A549 (cell line): ENCODE measurements at regions not wholly inside any gene's neighbourhood (a gene's known extent, or its start where the extent isn't known, plus 50 kb on each side); places are given as distances from the start of the nearest gene placed in this dataset.

Experiments used
- ATAC-seq, 2 experiments: fragments of 200-7000 bp in 1 of 2; fragments of >200 bp in 1 of 2; cut with Nextera tagmentation in 1 of 2; cut with Tn5 transposase in 1 of 2; 3 replicates each; pipeline versions ENCODE4 v1.8.0 to v1.9.1; 2018 to 2020; ENCODE audit warnings: mild to moderate bottlenecking in 1 of 2, moderate library complexity in 1 of 2
- CTCF ChIA-PET: fragments of 300-600 bp; sonication (Branson Sonifier 250); formaldehyde crosslinking; extraction: SDS; loops from one replicate; lab custom pipeline; 2021; ENCODE audit warnings: antibody characterized with exemption, inconsistent platforms; lab: Yijun Ruan, JAX
- POLR2A ChIA-PET: fragments of 350-600 bp; formaldehyde crosslinking; extraction: SDS; loops from one replicate; lab custom pipeline; 2021; ENCODE audit warnings: antibody characterized with exemption, inconsistent platforms; lab: Yijun Ruan, JAX
- DNase-seq, 2 experiments: peaks; one replicate each; pipeline versions ENCODE4 v3.0.0 to v3.0.0-alpha.2; 2011 to 2016; ENCODE audit warnings: low read depth in 1 of 2, low spot score in 1 of 2
- FAIRE-seq: peaks from 2 replicates; lab custom pipeline; 2011; peaks lifted over from hg19 to GRCh38; lab: Jason Lieb, UNC
- H3K27ac ChIP-seq, 2 experiments: fragments of >200 bp; sonication (Bioruptor Twin); formaldehyde crosslinking; 3 replicates each; pipeline ENCODE4 v1.5.1; 2016 to 2017
- H3K4me1 ChIP-seq: fragments of >200 bp; sonication (Bioruptor Twin); formaldehyde crosslinking; 3 replicates; pipeline ENCODE4 v1.6.1; 2016
- H3K4me2 ChIP-seq: fragments of >200 bp; sonication (Bioruptor Twin); formaldehyde crosslinking; 3 replicates; pipeline ENCODE4 v1.6.1; 2016
- H3K4me3 ChIP-seq: fragments of >200 bp; sonication (Bioruptor Twin); formaldehyde crosslinking; 3 replicates; pipeline ENCODE4 v1.5.1; 2016
- H3K9me3 ChIP-seq: fragments of >200 bp; sonication (Bioruptor Twin); formaldehyde crosslinking; 3 replicates; pipeline ENCODE4 v1.6.1; 2016
- CBX8 ChIP-seq: fragments of 200-600 bp; sonication (generic); IDR thresholded peaks from 2 replicates; pipeline ENCODE4 v1.6.1; 2016
- CHD4 ChIP-seq: fragments of 200-600 bp; sonication (generic); IDR thresholded peaks from 2 replicates; pipeline ENCODE4 v1.6.1; 2016; ENCODE audit warnings: antibody characterized with exemption, mild to moderate bottlenecking, borderline replicate concordance
- EP300 ChIP-seq, 2 experiments: fragments of >200 bp; sonication (Bioruptor Twin); formaldehyde crosslinking; IDR thresholded peaks; 2 replicates in 1 of 2; 3 replicates in 1 of 2; pipeline ENCODE4 v1.6.1; 2016 to 2017
- ESRRA ChIP-seq: fragments of 150-350 bp; IDR thresholded peaks from 2 replicates; pipeline ENCODE4 v1.6.1; 2014; ENCODE audit warnings: mild to moderate bottlenecking, low read length, borderline replicate concordance
- FOSB ChIP-seq: fragments of 250-450 bp; sonication (Bioruptor Pico); IDR thresholded peaks from 2 replicates; pipeline ENCODE4 v1.5.0; 2020; ENCODE audit warnings: mild to moderate bottlenecking, moderate library complexity
- FOSL2 ChIP-seq, 2 experiments: fragments of 450-650 bp in 1 of 2; fragments of >200 bp in 1 of 2; sonication (Bioruptor Twin) in 1 of 2; formaldehyde crosslinking; IDR thresholded peaks; 2 replicates each; pipeline versions ENCODE4 v1.5.0 to v1.6.1; 2016 to 2020; ENCODE audit warnings: mild to moderate bottlenecking in 1 of 2, moderate library complexity in 1 of 2
- FOXS1 ChIP-seq: fragments of 250-450 bp; sonication (Bioruptor Pico); IDR thresholded peaks from 2 replicates; pipeline ENCODE4 v1.5.0; 2020; ENCODE audit warnings: mild to moderate bottlenecking, moderate library complexity
- HDAC2 ChIP-seq: fragments of 200-600 bp; sonication (generic); IDR thresholded peaks from 2 replicates; pipeline ENCODE4 v1.6.1; 2016
- HEYL ChIP-seq: fragments of 250-450 bp; sonication (Bioruptor Pico); IDR thresholded peaks from 2 replicates; pipeline ENCODE4 v1.8.0; 2021; ENCODE audit warnings: mild to moderate bottlenecking, moderate library complexity
- HMGXB4 ChIP-seq: fragments of 250-450 bp; sonication (Bioruptor Pico); IDR thresholded peaks from 2 replicates; pipeline ENCODE4 v1.5.0; 2021; ENCODE audit warnings: mild to moderate bottlenecking, moderate library complexity, borderline replicate concordance
- HOXA7 ChIP-seq: fragments of 250-450 bp; sonication (Bioruptor Pico); IDR thresholded peaks from 2 replicates; pipeline ENCODE4 v1.5.0; 2020; ENCODE audit warnings: mild to moderate bottlenecking, moderate library complexity
- HOXB5 ChIP-seq: fragments of 250-450 bp; sonication (Bioruptor Pico); IDR thresholded peaks from 2 replicates; pipeline ENCODE4 v1.5.0; 2020; ENCODE audit warnings: mild to moderate bottlenecking, moderate library complexity
- KDM1A ChIP-seq: fragments of 200-600 bp; sonication (generic); IDR thresholded peaks from 2 replicates; pipeline ENCODE4 v1.6.1; 2016; ENCODE audit warnings: low read depth, mild to moderate bottlenecking
- MAX ChIP-seq: IDR thresholded peaks from 2 replicates; pipeline ENCODE4 v1.6.1; 2012
- MYC ChIP-seq: IDR thresholded peaks from 2 replicates; pipeline ENCODE4 v1.6.1; 2012; ENCODE audit warnings: mild to moderate bottlenecking, inconsistent platforms, low read length, improper control_type of control experiment, borderline replicate concordance
- NFE2L2 ChIP-seq: fragments of 150-350 bp; conservative IDR thresholded peaks from 2 replicates; pipeline ENCODE4 v1.6.1; 2014; ENCODE audit warnings: low read length
- NPAS2 ChIP-seq: fragments of 250-450 bp; sonication (Bioruptor Pico); IDR thresholded peaks from 2 replicates; pipeline ENCODE4 v1.8.0; 2022; ENCODE audit warnings: mild to moderate bottlenecking, moderate library complexity, borderline replicate concordance
- POLR2A ChIP-seq: IDR thresholded peaks from 2 replicates; pipeline ENCODE4 v1.6.1; 2012; ENCODE audit warnings: mild to moderate bottlenecking, low read length
- POLR2AphosphoS2 ChIP-seq: conservative IDR thresholded peaks from 2 replicates; pipeline ENCODE4 v1.6.1; 2012; ENCODE audit warnings: low read length, improper control_type of control experiment, inconsistent platforms
- RAD21 ChIP-seq, 2 experiments: fragments of >200 bp in 1 of 2; sonication (Bioruptor Twin) in 1 of 2; formaldehyde crosslinking in 1 of 2; IDR thresholded peaks in 1 of 2; conservative IDR thresholded peaks in 1 of 2; 2 replicates in 1 of 2; 3 replicates in 1 of 2; pipeline ENCODE4 v1.6.1; 2012 to 2018; ENCODE audit warnings: inconsistent platforms in 1 of 2
- RARB ChIP-seq: fragments of 250-450 bp; sonication (Bioruptor Pico); IDR thresholded peaks from 2 replicates; pipeline ENCODE4 v1.8.0; 2021; ENCODE audit warnings: mild to moderate bottlenecking, moderate library complexity
- RCOR1 ChIP-seq: fragments of 150-350 bp; IDR thresholded peaks from 2 replicates; pipeline ENCODE4 v1.6.1; 2014; ENCODE audit warnings: antibody characterized with exemption, low read length, low read depth
- TP53 ChIP-seq: fragments of 250-450 bp; sonication (Bioruptor Pico); IDR thresholded peaks from 2 replicates; pipeline ENCODE4 v1.5.0; 2021; ENCODE audit warnings: mild to moderate bottlenecking, moderate library complexity
- ZC3H11A ChIP-seq: fragments of 450-650 bp; IDR thresholded peaks from 2 replicates; pipeline ENCODE4 v1.6.1; 2014; ENCODE audit warnings: antibody characterized with exemption, mild to moderate bottlenecking
- ZFP36 ChIP-seq: fragments of 450-650 bp; IDR thresholded peaks from 2 replicates; pipeline ENCODE4 v1.6.1; 2014; ENCODE audit warnings: borderline replicate concordance; ENCODE audit not compliant: partially characterized antibody
- ZNF302 ChIP-seq: fragments of 250-450 bp; sonication (Bioruptor Pico); IDR thresholded peaks from 2 replicates; pipeline ENCODE4 v1.9.0; 2021; ENCODE audit warnings: inconsistent platforms, mild to moderate bottlenecking, moderate library complexity
- ZSCAN20 ChIP-seq: fragments of 250-450 bp; sonication (Bioruptor Pico); IDR thresholded peaks from 2 replicates; pipeline ENCODE4 v1.8.0; 2022; ENCODE audit warnings: mild to moderate bottlenecking, moderate library complexity
- WGBS: methylation state at CpG from one replicate; pipeline ENCODE4 v1.1.6; 2017; ENCODE audit errors: missing lambda C conversion rate; 5-methylcytosine and 5-hydroxymethylcytosine counted together
- TF ChIP-seq, protein P1 (sequence below): fragments of >200 bp; sonication (Bioruptor Twin); formaldehyde crosslinking; IDR thresholded peaks from 3 replicates; pipeline ENCODE4 v1.6.1; 2016
- TF ChIP-seq, protein P2 (sequence below): IDR thresholded peaks from 2 replicates; pipeline ENCODE4 v1.6.1; 2012
- TF ChIP-seq, protein P3 (sequence below): fragments of >200 bp; sonication (Bioruptor Twin); formaldehyde crosslinking; IDR thresholded peaks from 3 replicates; pipeline ENCODE4 v1.5.1; 2016
- TF ChIP-seq, protein P4 (sequence below): IDR thresholded peaks from 2 replicates; pipeline ENCODE4 v1.6.1; 2012; ENCODE audit warnings: low read depth, borderline replicate concordance
- TF ChIP-seq, protein P5 (sequence below): fragments of 250-450 bp; sonication (Bioruptor Pico); IDR thresholded peaks from 2 replicates; pipeline ENCODE4 v1.5.0; 2020; ENCODE audit warnings: low read depth, mild to moderate bottlenecking, moderate library complexity

- ATAC-seq = no peak
- POLR2A ChIA-PET = no interaction called here
These were observed 235.6 kb upstream of the TUSC1 start for GRCh38 chr9:25913806-25914205.

DNA sequence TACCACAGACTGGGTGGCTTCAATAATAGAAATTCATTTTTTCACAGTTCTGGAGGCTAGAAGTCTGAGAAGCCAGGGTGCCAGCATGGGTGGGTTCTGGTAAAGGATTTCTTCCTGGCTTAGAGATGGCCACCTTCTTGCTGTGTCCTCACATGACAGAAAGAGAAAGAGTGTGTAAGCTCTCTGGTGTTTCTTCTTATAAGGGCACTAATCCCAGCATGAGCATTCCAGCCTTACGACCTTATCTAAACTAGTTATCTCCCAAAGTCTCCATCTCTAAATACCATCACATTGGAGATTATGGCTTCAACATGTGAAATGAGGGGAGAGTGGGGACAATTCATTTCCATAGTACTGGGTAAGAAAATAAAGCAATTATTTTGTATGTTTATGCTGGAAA lies 226.5 kb upstream of the TUSC1 start:
- no peaks in the 10 kb centered on the region for H3K9me3 ChIP-seq

More at GRCh38 chr9:25913806-25914205, 235.6 kb upstream of the TUSC1 start:
- 17% methylated on average over 4 of the region's 4 CpGs for WGBS
- no peak overlapping the region for H3K27ac ChIP-seq
- no peak overlapping the region for H3K4me3 ChIP-seq
- CTCF ChIA-PET = no interaction called here
- H3K9me3 ChIP-seq = no peaks in the 10 kb centered on the region
- no peak overlapping the region for H3K4me2 ChIP-seq
- H3K4me1 ChIP-seq = no peaks in the 10 kb centered on the region
- FAIRE-seq (peak; percentile 70), DNase-seq (no peak)
- TF ChIP-seq FOSL2 (IDR thresholded peaks at IDR 0.05) = no peak
- TF ChIP-seq FOSL2 (CRISPR knock-in tag; IDR thresholded peaks at IDR 0.05) = no peak
- TF ChIP-seq POLR2A = no peak
- TF ChIP-seq RARB (CRISPR knock-in tag) = no peak
- TF ChIP-seq, protein P1, sequence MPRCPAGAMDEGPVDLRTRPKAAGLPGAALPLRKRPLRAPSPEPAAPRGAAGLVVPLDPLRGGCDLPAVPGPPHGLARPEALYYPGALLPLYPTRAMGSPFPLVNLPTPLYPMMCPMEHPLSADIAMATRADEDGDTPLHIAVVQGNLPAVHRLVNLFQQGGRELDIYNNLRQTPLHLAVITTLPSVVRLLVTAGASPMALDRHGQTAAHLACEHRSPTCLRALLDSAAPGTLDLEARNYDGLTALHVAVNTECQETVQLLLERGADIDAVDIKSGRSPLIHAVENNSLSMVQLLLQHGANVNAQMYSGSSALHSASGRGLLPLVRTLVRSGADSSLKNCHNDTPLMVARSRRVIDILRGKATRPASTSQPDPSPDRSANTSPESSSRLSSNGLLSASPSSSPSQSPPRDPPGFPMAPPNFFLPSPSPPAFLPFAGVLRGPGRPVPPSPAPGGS = no peak

GRCh38 chr9:25891527-25891926 lies 213.3 kb upstream of the TUSC1 start:
- ATAC-seq (no peak), DNase-seq (no peak), FAIRE-seq (no peak)
- no peak overlapping the region for H3K27ac ChIP-seq
- 11% methylated on average over 3 of the region's 3 CpGs for WGBS
- no peak for TF ChIP-seq RCOR1
- TF ChIP-seq FOSB = no peak
- TF ChIP-seq, protein P2, sequence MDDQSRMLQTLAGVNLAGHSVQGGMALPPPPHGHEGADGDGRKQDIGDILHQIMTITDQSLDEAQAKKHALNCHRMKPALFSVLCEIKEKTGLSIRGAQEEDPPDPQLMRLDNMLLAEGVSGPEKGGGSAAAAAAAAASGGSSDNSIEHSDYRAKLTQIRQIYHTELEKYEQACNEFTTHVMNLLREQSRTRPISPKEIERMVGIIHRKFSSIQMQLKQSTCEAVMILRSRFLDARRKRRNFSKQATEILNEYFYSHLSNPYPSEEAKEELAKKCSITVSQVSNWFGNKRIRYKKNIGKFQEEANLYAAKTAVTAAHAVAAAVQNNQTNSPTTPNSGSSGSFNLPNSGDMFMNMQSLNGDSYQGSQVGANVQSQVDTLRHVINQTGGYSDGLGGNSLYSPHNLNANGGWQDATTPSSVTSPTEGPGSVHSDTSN = no peak
- no peak for TF ChIP-seq TP53 (CRISPR knock-in tag)
- no peak for TF ChIP-seq RAD21 (conservative IDR thresholded peaks at IDR 0.05 in 1 of 2, IDR thresholded peaks at IDR 0.05 in 1 of 2)
- no peak for TF ChIP-seq MYC
- no peak for TF ChIP-seq FOXS1
- TF ChIP-seq, protein P3, sequence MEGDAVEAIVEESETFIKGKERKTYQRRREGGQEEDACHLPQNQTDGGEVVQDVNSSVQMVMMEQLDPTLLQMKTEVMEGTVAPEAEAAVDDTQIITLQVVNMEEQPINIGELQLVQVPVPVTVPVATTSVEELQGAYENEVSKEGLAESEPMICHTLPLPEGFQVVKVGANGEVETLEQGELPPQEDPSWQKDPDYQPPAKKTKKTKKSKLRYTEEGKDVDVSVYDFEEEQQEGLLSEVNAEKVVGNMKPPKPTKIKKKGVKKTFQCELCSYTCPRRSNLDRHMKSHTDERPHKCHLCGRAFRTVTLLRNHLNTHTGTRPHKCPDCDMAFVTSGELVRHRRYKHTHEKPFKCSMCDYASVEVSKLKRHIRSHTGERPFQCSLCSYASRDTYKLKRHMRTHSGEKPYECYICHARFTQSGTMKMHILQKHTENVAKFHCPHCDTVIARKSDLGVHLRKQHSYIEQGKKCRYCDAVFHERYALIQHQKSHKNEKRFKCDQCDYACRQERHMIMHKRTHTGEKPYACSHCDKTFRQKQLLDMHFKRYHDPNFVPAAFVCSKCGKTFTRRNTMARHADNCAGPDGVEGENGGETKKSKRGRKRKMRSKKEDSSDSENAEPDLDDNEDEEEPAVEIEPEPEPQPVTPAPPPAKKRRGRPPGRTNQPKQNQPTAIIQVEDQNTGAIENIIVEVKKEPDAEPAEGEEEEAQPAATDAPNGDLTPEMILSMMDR = no peak
- no peak for TF ChIP-seq NFE2L2
- no peak for TF ChIP-seq HEYL (CRISPR knock-in tag)
- no peak for TF ChIP-seq RARB (CRISPR knock-in tag)
- TF ChIP-seq POLR2AphosphoS2 = no peak
- TF ChIP-seq HOXB5 = no peak
- no peak overlapping the region for H3K4me2 ChIP-seq
- H3K4me3 ChIP-seq = no peak overlapping the region
- ChIA-PET POLR2A (no interaction called here), CTCF (no interaction called here)
- no peaks in the 10 kb centered on the region for H3K4me1 ChIP-seq
- no peaks in the 10 kb centered on the region for H3K9me3 ChIP-seq

More for the DNA sequence above, 226.5 kb upstream of the TUSC1 start:
- DNase-seq (no peak), FAIRE-seq (no peak), ATAC-seq (no peak)
- TF ChIP-seq KDM1A (no peak), ESRRA (no peak), HDAC2 (no peak), EP300 (IDR thresholded peaks at IDR 0.05) (no peak), ZC3H11A (no peak), NFE2L2 (no peak), ZSCAN20 (CRISPR knock-in tag) (no peak), CHD4 (no peak), POLR2AphosphoS2 (no peak), NPAS2 (no peak), CBX8 (no peak), HOXA7 (CRISPR knock-in tag) (no peak), ZNF302 (CRISPR knock-in tag) (no peak), MAX (no peak), HMGXB4 (CRISPR knock-in tag) (no peak), ZFP36 (no peak)
- TF ChIP-seq, protein P4, sequence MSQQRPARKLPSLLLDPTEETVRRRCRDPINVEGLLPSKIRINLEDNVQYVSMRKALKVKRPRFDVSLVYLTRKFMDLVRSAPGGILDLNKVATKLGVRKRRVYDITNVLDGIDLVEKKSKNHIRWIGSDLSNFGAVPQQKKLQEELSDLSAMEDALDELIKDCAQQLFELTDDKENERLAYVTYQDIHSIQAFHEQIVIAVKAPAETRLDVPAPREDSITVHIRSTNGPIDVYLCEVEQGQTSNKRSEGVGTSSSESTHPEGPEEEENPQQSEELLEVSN = no peak
- TF ChIP-seq, protein P5, sequence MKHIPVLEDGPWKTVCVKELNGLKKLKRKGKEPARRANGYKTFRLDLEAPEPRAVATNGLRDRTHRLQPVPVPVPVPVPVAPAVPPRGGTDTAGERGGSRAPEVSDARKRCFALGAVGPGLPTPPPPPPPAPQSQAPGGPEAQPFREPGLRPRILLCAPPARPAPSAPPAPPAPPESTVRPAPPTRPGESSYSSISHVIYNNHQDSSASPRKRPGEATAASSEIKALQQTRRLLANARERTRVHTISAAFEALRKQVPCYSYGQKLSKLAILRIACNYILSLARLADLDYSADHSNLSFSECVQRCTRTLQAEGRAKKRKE (CRISPR knock-in tag) = no peak
- Histone ChIP-seq H3K27ac (no peak overlapping the region), H3K4me2 (no peak overlapping the region), H3K4me3 (no peak overlapping the region), H3K4me1 (no peaks in the 10 kb centered on the region)
- 26% methylated on average over 1 of the region's 1 CpG for WGBS
- ChIA-PET POLR2A (no interaction called here), CTCF (no interaction called here)
